GM13977 (cell line): ENCODE measurements at regions not wholly inside any gene's neighbourhood (a gene's known extent, or its start where the extent isn't known, plus 50 kb on each side); places are given as distances from the start of the nearest gene placed in this dataset.
"Not testable (repeated sequence)": the region's sequence is repeated elsewhere in the genome, so short reads cannot be mapped to it uniquely, and the experiment has no call there.

Experiments used
- DNase-seq: peaks from one replicate; pipeline ENCODE4 v3.0.0; 2012; ENCODE audit warnings: low spot score
- CTCF ChIP-seq: IDR thresholded peaks from 2 replicates; pipeline ENCODE4 v1.5.1; 2012; ENCODE audit warnings: mild to moderate bottlenecking, control low read depth; ENCODE audit not compliant: insufficient read depth; ENCODE audit errors: extremely low read depth, missing control alignments
- in situ Hi-C: fragments of 300-500 bp; cut with MboI; formaldehyde crosslinking; loops from one replicate; pipeline ENCODE4 v1.12.0; 2022; ENCODE audit warnings: low sequenced_read_pairs, low pct_unique_long_range_greater_than_20kb, mixed read lengths, inconsistent platforms; ENCODE audit not compliant: unreplicated experiment

GRCh38 chrX:63581906-63582305 lies 203.1 kb downstream of the ARHGEF9 start:
- no peak for DNase-seq
- TF ChIP-seq CTCF, result no peak
- in situ Hi-C loops, result no loop called here

- DNase-seq, result no peak
- no peak for TF ChIP-seq CTCF
- in situ Hi-C loops, result no loop called here
Measured at GRCh38 chrX:63581398-63581797, 203.6 kb downstream of the ARHGEF9 start.

- in situ Hi-C loops, result no loop called here
- no peak for DNase-seq
- TF ChIP-seq CTCF, result no peak
Measured at GRCh38 chrX:63576533-63576932, 208.5 kb downstream of the ARHGEF9 start.

GRCh38 chrX:63575700-63576099 lies 209.3 kb downstream of the ARHGEF9 start:
- DNase-seq, in situ Hi-C loops: not testable (repeated sequence)

- no peak for TF ChIP-seq CTCF
- DNase-seq, result no peak
- in situ Hi-C loops, result no loop called here
Measured at GRCh38 chrX:63566856-63567255, 215.7 kb upstream of the SPIN4 start.

GRCh38 chrX:63561425-63561824 lies 210.3 kb upstream of the SPIN4 start:
- no peak for DNase-seq
- in situ Hi-C loops, result no loop called here
- TF ChIP-seq CTCF, result no peak

- no peak for TF ChIP-seq CTCF
- peak; percentile 40 for DNase-seq
- in situ Hi-C loops, result no loop called here
Measured at GRCh38 chrX:63560601-63561218, 209.6 kb upstream of the SPIN4 start.
